ENCODE measurements at regions not wholly inside any gene's neighbourhood (a gene's known extent, or its start where the extent isn't known, plus 50 kb on each side); places are given as distances from the start of the nearest gene placed in this dataset.

DNA sequence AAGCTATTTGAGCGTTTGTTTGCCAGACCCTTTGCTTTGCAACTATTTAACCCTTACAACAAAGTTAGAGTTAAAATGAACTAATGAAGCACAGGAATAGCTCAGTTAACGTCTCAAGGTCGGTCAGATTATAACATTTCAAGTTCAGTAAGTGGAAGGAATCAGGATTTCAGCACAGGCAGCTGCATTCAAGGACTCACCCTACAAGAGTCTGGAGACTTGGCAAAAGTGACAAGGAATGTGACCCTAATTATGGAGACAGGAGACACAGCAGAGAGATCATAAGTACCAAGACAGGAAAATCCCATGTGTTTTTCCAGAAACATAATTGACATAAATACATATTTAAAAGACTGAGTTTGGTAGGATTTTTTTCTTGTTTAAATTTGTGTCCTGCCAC, 1481.7 kb downstream of the TECRL start:
- Histone ChIP-seq H3K27ac (ENCODE audit: low read length) (no peak overlapping the region), H3K9me3 (ENCODE audit: control insufficient read depth, insufficient read depth, low read depth, low read length) (no peaks in the 10 kb centered on the region), H3K4me1 (ENCODE audit: control insufficient read depth, insufficient read depth, low read length) (no peaks in the 10 kb centered on the region), H3K27me3 (ENCODE audit: control insufficient read depth, insufficient read depth, low read length) (no peaks in the 10 kb centered on the region), H3K4me3 (ENCODE audit: low read depth in 2 of 2, low read length in 2 of 2) (no peak overlapping the region), H3K36me3 (ENCODE audit: control insufficient read depth, insufficient read depth, low read length) (no peaks in the 10 kb centered on the region)
- in situ Hi-C loops (cut with HindIII; ENCODE audit: low pct_unique_long_range_greater_than_20kb, low sequenced_read_pairs) = no loop called here
- no peak for DNase-seq (ENCODE audit: low read depth, low spot score)
- no peak for ATAC-seq
- intact Hi-C loops (cut with micrococcal nuclease; ENCODE audit: unreplicated experiment) = no loop called here
- no peak for TF ChIP-seq TCF7L2 (IDR thresholded peaks at IDR 0.05; ENCODE audit: low read depth, low read length)
- TF ChIP-seq, protein P1, sequence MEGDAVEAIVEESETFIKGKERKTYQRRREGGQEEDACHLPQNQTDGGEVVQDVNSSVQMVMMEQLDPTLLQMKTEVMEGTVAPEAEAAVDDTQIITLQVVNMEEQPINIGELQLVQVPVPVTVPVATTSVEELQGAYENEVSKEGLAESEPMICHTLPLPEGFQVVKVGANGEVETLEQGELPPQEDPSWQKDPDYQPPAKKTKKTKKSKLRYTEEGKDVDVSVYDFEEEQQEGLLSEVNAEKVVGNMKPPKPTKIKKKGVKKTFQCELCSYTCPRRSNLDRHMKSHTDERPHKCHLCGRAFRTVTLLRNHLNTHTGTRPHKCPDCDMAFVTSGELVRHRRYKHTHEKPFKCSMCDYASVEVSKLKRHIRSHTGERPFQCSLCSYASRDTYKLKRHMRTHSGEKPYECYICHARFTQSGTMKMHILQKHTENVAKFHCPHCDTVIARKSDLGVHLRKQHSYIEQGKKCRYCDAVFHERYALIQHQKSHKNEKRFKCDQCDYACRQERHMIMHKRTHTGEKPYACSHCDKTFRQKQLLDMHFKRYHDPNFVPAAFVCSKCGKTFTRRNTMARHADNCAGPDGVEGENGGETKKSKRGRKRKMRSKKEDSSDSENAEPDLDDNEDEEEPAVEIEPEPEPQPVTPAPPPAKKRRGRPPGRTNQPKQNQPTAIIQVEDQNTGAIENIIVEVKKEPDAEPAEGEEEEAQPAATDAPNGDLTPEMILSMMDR (IDR thresholded peaks at IDR 0.05) = no peak
- TF ChIP-seq POLR2AphosphoS5 (IDR thresholded peaks at IDR 0.05; ENCODE audit: low read depth, low read length) = no peak
- TF ChIP-seq SIN3A (IDR thresholded peaks at IDR 0.05; ENCODE audit: borderline replicate concordance, insufficient read depth, low read depth, low read length) = no peak
- TF ChIP-seq, protein P2, sequence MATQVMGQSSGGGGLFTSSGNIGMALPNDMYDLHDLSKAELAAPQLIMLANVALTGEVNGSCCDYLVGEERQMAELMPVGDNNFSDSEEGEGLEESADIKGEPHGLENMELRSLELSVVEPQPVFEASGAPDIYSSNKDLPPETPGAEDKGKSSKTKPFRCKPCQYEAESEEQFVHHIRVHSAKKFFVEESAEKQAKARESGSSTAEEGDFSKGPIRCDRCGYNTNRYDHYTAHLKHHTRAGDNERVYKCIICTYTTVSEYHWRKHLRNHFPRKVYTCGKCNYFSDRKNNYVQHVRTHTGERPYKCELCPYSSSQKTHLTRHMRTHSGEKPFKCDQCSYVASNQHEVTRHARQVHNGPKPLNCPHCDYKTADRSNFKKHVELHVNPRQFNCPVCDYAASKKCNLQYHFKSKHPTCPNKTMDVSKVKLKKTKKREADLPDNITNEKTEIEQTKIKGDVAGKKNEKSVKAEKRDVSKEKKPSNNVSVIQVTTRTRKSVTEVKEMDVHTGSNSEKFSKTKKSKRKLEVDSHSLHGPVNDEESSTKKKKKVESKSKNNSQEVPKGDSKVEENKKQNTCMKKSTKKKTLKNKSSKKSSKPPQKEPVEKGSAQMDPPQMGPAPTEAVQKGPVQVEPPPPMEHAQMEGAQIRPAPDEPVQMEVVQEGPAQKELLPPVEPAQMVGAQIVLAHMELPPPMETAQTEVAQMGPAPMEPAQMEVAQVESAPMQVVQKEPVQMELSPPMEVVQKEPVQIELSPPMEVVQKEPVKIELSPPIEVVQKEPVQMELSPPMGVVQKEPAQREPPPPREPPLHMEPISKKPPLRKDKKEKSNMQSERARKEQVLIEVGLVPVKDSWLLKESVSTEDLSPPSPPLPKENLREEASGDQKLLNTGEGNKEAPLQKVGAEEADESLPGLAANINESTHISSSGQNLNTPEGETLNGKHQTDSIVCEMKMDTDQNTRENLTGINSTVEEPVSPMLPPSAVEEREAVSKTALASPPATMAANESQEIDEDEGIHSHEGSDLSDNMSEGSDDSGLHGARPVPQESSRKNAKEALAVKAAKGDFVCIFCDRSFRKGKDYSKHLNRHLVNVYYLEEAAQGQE (IDR thresholded peaks at IDR 0.05; ENCODE audit: insufficient read depth in 1 of 2, low read depth in 2 of 2, low read length in 1 of 2) = no peak
- no TSS peak for BruUV-seq (replicated peaks)
- ChIA-PET CTCF (no interaction called here), POLR2A (no interaction called here)

DNA sequence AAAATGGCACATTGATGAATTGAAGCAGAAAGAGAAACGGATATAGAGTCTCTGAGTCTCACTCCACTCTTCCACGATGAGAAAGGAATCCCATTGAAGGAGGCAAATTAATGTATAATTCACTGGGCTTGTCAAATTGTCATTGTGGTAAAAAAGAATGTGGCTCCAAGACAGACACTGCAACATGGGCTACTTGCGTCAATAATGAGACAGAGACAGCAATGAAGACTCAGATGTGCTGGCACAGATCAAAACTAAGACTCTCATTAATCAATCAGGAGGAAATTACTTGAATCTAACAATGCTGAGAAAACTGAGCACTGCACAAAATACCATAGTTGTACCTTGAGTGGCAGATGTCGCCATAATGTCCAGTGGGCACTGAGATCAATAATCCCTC, 1485.5 kb downstream of the TECRL start:
- Histone ChIP-seq H3K4me3 (ENCODE audit: low read depth in 2 of 2, low read length in 2 of 2) (no peak overlapping the region), H3K27me3 (ENCODE audit: control insufficient read depth, insufficient read depth, low read length) (no peaks in the 10 kb centered on the region), H3K36me3 (ENCODE audit: control insufficient read depth, insufficient read depth, low read length) (no peaks in the 10 kb centered on the region), H3K27ac (ENCODE audit: low read length) (no peak overlapping the region), H3K4me1 (ENCODE audit: control insufficient read depth, insufficient read depth, low read length) (no peaks in the 10 kb centered on the region), H3K9me3 (ENCODE audit: control insufficient read depth, insufficient read depth, low read depth, low read length) (no peaks in the 10 kb centered on the region)
- in situ Hi-C loops (cut with HindIII; ENCODE audit: low pct_unique_long_range_greater_than_20kb, low sequenced_read_pairs) = no loop called here
- CTCF ChIA-PET = no interaction called here
- POLR2A ChIA-PET = no interaction called here
- intact Hi-C loops (cut with micrococcal nuclease; ENCODE audit: unreplicated experiment) = no loop called here
- DNase-seq (ENCODE audit: low read depth, low spot score) (no peak), ATAC-seq (no peak)
- no TSS peak for BruUV-seq (replicated peaks)
- TF ChIP-seq POLR2AphosphoS5 (IDR thresholded peaks at IDR 0.05; ENCODE audit: low read depth, low read length) (no peak), SIN3A (IDR thresholded peaks at IDR 0.05; ENCODE audit: borderline replicate concordance, insufficient read depth, low read depth, low read length) (no peak), TCF7L2 (IDR thresholded peaks at IDR 0.05; ENCODE audit: low read depth, low read length) (no peak)
- TF ChIP-seq, protein P2 (IDR thresholded peaks at IDR 0.05; ENCODE audit: insufficient read depth in 1 of 2, low read depth in 2 of 2, low read length in 1 of 2) = no peak
- TF ChIP-seq, protein P1 (IDR thresholded peaks at IDR 0.05) = no peak

Data from Panc1 (cell line).